HL-60/S4 (cell line): ENCODE measurements at regions not wholly inside any gene's neighbourhood (a gene's known extent, or its start where the extent isn't known, plus 50 kb on each side); places are given as distances from the start of the nearest gene placed in this dataset.

Source experiments
- in situ Hi-C: fragments of 300-500 bp; cut with MboI; formaldehyde crosslinking; loops from 2 replicates; pipeline ENCODE4 v1.14.3; 2022; ENCODE audit warnings: low sequenced_read_pairs

GRCh38 chr17:77718669-77718961 lies 239.9 kb upstream of the TNRC6C start:
- in situ Hi-C loops = no loop called here

GRCh38 chr17:77719806-77720205 lies 238.7 kb upstream of the TNRC6C start:
- in situ Hi-C loops = no loop called here

- in situ Hi-C loops = no loop called here
These were observed 237.3 kb upstream of the TNRC6C start for GRCh38 chr17:77720946-77721845.

GRCh38 chr17:77721846-77722160 lies 236.7 kb upstream of the TNRC6C start:
- in situ Hi-C loops = no loop called here

GRCh38 chr17:77722366-77722765 lies 236.1 kb upstream of the TNRC6C start:
- in situ Hi-C loops = no loop called here

- in situ Hi-C loops = no loop called here
These were observed 235.2 kb upstream of the TNRC6C start for GRCh38 chr17:77723071-77723908.

GRCh38 chr17:77723909-77724875 lies 234.3 kb upstream of the TNRC6C start:
- in situ Hi-C loops = no loop called here

GRCh38 chr17:77724876-77725615 lies 233.5 kb upstream of the TNRC6C start:
- in situ Hi-C loops = loop anchor here (25.0 kb wide), 2 partner anchors 188 to 388 kb away; no protein-coding TSS in a partner anchor

- in situ Hi-C loops = loop anchor here (25.0 kb wide), 2 partner anchors 189 to 389 kb away; no protein-coding TSS in a partner anchor
These were observed 232.7 kb upstream of the TNRC6C start for GRCh38 chr17:77725846-77726245.

GRCh38 chr17:77726549-77727006 lies 231.9 kb upstream of the TNRC6C start:
- in situ Hi-C loops = loop anchor here (25.0 kb wide), 2 partner anchors 189 to 389 kb away; no protein-coding TSS in a partner anchor

GRCh38 chr17:77727037-77727615 lies 231.4 kb upstream of the TNRC6C start:
- in situ Hi-C loops = loop anchor here (25.0 kb wide), 2 partner anchors 190 to 390 kb away; no protein-coding TSS in a partner anchor

- in situ Hi-C loops = loop anchor here (25.0 kb wide), 2 partner anchors 191 to 391 kb away; no protein-coding TSS in a partner anchor
These were observed 230.1 kb upstream of the TNRC6C start for GRCh38 chr17:77728474-77728795.

GRCh38 chr17:77728871-77729270 lies 229.6 kb upstream of the TNRC6C start:
- in situ Hi-C loops = loop anchor here (25.0 kb wide), 2 partner anchors 192 to 392 kb away; no protein-coding TSS in a partner anchor

GRCh38 chr17:77729587-77729986 lies 228.9 kb upstream of the TNRC6C start:
- in situ Hi-C loops = loop anchor here (25.0 kb wide), 2 partner anchors 192 to 392 kb away; no protein-coding TSS in a partner anchor

- in situ Hi-C loops = loop anchor here (25.0 kb wide), 2 partner anchors 193 to 393 kb away; no protein-coding TSS in a partner anchor
These were observed 228.1 kb upstream of the TNRC6C start for GRCh38 chr17:77730376-77730775.

- in situ Hi-C loops = loop anchor here (25.0 kb wide), 2 partner anchors 196 to 396 kb away; no protein-coding TSS in a partner anchor
These were observed 224.8 kb upstream of the TNRC6C start for GRCh38 chr17:77733576-77734296.

- in situ Hi-C loops = loop anchor here (25.0 kb wide), 2 partner anchors 197 to 397 kb away; no protein-coding TSS in a partner anchor
These were observed 224.0 kb upstream of the TNRC6C start for GRCh38 chr17:77734371-77735080.

GRCh38 chr17:77735081-77735565 lies 223.4 kb upstream of the TNRC6C start:
- in situ Hi-C loops = loop anchor here (25.0 kb wide), 2 partner anchors 198 to 398 kb away; no protein-coding TSS in a partner anchor
